ENCODE measurements at regions not wholly inside any gene's neighbourhood (a gene's known extent, or its start where the extent isn't known, plus 50 kb on each side); places are given as distances from the start of the nearest gene placed in this dataset.
A peak's percentile ranks its signal among the peaks of the same experiment; 100 is the strongest.
"Not testable (repeated sequence)": the region's sequence is repeated elsewhere in the genome, so short reads cannot be mapped to it uniquely, and the experiment has no call there.

DNA sequence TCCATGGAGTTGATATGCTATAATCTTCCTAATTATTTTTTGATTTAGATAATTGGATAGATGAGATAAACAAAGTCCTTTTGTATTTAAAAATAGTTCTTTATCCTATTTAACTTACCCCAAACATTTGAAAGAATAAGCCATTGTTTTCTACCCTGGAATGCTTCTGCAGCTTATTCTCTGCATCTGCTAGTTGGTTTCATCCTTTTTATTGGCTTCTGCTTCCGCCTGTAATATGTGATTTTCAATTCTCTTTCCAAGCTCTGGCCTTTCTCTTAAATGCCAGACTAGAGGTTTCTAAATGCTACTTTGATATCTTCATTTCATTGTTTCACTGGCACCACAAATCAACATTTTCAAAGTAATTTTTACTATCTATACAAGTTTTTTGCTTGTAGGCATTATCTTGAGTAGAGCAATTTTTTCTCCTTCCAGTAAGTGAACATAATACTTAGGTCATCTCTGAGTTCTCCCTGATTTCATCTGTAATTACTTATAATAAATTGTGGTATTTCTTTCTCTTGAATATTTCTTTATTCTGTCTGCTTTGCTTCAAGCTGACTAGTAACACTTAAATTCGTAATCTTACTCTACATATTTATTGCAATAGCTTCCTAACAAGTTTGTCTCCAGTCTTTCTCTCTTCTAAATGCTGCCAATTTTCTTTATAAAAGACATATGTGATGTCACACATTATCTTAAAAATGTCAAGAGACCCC is 958.4 kb downstream of the SLC6A15 start:
- H3K4me1 ChIP-seq (ENCODE audit: insufficient read depth) = no peaks in the 10 kb centered on the region
- 48% methylated on average over 2 of the region's 2 CpGs for WGBS
- no peak overlapping the region for H3K27ac ChIP-seq (ENCODE audit: low read depth)
- no peak overlapping the region for H3K4me3 ChIP-seq (ENCODE audit: low read depth, low read length)
- no peaks in the 10 kb centered on the region for H3K36me3 ChIP-seq (ENCODE audit: insufficient read depth)
- peak; percentile 26 for DNase-seq (ENCODE audit: extremely low spot score)

DNA sequence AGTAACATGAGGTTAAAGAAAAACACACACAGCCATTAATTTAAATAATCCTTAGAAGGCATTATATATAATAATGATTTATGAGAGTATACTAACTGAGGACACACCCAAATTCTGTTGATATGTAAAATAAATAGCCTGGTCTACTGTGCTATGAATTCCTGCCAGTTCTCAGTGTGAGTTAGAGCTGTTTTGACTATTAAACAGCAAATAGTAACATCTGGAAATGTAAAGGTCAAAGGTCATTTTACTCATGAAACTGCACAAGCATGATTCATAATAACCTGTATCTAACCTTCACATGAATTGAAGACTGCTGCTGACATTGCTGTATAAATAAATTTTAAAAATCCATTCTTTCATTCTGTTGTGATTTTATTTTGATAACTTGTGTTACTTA is 966.7 kb downstream of the SLC6A15 start:
- no peak for DNase-seq (ENCODE audit: extremely low spot score)
- no peaks in the 10 kb centered on the region for H3K4me1 ChIP-seq (ENCODE audit: insufficient read depth)
- H3K27ac ChIP-seq (ENCODE audit: low read depth) = no peak overlapping the region
- H3K4me3 ChIP-seq (ENCODE audit: low read depth, low read length) = no peak overlapping the region
- no peaks in the 10 kb centered on the region for H3K36me3 ChIP-seq (ENCODE audit: insufficient read depth)

DNA sequence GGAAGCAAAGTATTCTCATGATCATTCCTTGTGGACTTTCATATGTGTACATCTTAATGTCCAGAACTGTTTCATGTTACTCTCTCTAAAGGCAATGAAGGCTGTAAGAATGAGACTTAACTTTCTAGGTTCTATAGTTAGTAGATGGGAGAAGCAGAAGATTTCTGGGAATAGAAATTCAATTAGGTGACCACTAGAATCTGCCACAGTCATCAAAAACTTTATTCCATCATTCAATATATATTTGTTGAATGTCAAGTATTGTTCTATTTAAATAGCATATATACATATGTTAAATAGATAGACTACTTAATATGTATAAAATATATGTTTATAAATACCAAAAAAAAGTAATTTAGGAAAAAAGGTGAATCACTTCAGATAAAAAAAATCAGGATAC is 972.9 kb downstream of the SLC6A15 start:
- H3K36me3 ChIP-seq (ENCODE audit: insufficient read depth) = no peaks in the 10 kb centered on the region

DNA sequence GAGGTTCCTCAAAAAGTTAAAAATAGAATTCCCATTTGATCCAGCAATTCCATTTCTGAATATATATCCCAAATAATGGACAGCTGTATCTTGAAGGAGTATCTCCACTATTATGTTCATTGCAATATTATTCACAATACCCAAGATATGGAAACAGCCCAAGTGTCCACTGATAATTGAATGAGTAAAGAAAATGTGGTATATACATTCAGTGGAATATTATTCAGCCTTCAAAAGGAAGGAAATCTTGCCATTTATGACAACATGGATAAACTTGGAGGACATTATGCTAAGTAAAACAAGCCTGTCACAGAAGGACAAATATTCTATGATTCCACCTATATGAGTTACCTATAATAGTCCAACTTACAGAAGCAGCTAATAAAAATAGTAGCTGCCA is 979.0 kb downstream of the SLC6A15 start:
- DNase-seq (ENCODE audit: extremely low spot score) = no peak
- Histone ChIP-seq H3K27ac (ENCODE audit: low read depth) (no peak overlapping the region), H3K36me3 (ENCODE audit: insufficient read depth) (no peaks in the 10 kb centered on the region), H3K4me1 (ENCODE audit: insufficient read depth) (no peaks in the 10 kb centered on the region), H3K4me3 (ENCODE audit: low read depth, low read length) (no peak overlapping the region)

More for the DNA sequence above, 972.9 kb downstream of the SLC6A15 start:
- no peak for DNase-seq (ENCODE audit: extremely low spot score)
- Histone ChIP-seq H3K4me1 (ENCODE audit: insufficient read depth) (no peaks in the 10 kb centered on the region), H3K4me3 (ENCODE audit: low read depth, low read length) (no peak overlapping the region), H3K27ac (ENCODE audit: low read depth) (no peak overlapping the region)

DNA sequence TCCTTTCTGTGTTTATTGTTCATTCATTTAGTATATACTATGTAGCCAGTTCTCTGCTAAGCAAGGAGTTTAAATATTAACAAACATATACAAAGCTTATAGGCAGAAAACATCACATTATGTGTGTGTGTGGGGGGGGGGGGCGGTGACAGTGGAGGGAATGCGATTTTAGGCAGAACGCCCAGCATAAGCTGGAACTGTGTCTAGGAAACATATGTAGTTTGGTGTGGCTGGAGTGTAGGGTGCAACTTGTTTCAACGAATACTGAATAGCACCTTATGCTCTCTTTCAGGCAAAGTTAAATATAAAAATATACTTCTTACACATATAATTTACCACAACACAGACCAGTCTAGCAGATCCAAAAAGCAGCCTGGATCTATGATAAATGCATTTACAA is 980.6 kb downstream of the SLC6A15 start:
- Histone ChIP-seq H3K27ac (ENCODE audit: low read depth) (no peak overlapping the region), H3K36me3 (ENCODE audit: insufficient read depth) (no peaks in the 10 kb centered on the region), H3K4me1 (ENCODE audit: insufficient read depth) (no peaks in the 10 kb centered on the region), H3K4me3 (ENCODE audit: low read depth, low read length) (no peak overlapping the region)
- DNase-seq (ENCODE audit: extremely low spot score) = no peak
- 59% methylated on average over 4 of the region's 4 CpGs for WGBS

DNA sequence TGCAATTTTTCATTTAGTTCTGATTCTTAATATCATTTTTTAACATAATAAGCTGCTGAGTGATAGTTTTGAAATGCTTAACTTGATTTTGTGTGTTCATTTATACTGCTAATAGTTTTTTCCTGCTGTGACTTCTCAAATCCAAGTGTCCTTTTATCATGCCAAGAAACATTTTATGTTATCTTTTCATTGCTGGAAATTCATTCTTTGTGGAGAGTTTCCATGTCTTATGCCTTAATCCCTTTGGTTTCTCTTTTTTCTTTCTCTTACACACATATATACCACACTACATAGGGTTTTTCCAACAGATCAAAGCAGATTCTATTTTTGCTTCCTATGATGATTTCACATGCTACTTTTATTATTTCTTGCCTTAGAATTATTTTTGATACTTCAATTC is 981.1 kb downstream of the SLC6A15 start:
- Histone ChIP-seq H3K4me1 (ENCODE audit: insufficient read depth) (no peaks in the 10 kb centered on the region), H3K36me3 (ENCODE audit: insufficient read depth) (no peaks in the 10 kb centered on the region), H3K4me3 (ENCODE audit: low read depth, low read length) (no peak overlapping the region), H3K27ac (ENCODE audit: low read depth) (no peak overlapping the region)
- DNase-seq (ENCODE audit: extremely low spot score) = no peak

DNA sequence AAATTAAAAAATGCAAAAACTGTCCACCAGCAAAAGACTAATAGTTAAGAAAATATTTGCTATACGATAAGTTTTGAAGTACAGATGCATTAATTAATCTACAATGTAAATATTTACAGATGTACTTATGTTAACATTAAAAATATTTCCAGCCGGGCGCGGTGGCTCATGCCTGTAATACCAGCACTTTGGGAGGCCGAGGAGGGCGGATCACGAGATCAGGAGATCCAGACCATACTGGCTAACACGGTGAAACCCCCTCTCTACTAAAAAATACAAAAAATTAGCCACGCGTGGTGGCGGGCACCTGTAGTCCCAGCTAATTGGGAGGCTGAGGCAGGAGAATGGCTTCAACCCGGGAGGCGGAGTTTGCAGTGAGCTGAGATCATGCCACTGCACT is 982.8 kb downstream of the SLC6A15 start:
- 96% methylated on average over 13 of the region's 13 CpGs for WGBS
- H3K27ac ChIP-seq (ENCODE audit: low read depth); H3K36me3 ChIP-seq (ENCODE audit: insufficient read depth); H3K4me3 ChIP-seq (ENCODE audit: low read depth, low read length); H3K4me1 ChIP-seq (ENCODE audit: insufficient read depth); DNase-seq (ENCODE audit: extremely low spot score): not testable (repeated sequence)

DNA sequence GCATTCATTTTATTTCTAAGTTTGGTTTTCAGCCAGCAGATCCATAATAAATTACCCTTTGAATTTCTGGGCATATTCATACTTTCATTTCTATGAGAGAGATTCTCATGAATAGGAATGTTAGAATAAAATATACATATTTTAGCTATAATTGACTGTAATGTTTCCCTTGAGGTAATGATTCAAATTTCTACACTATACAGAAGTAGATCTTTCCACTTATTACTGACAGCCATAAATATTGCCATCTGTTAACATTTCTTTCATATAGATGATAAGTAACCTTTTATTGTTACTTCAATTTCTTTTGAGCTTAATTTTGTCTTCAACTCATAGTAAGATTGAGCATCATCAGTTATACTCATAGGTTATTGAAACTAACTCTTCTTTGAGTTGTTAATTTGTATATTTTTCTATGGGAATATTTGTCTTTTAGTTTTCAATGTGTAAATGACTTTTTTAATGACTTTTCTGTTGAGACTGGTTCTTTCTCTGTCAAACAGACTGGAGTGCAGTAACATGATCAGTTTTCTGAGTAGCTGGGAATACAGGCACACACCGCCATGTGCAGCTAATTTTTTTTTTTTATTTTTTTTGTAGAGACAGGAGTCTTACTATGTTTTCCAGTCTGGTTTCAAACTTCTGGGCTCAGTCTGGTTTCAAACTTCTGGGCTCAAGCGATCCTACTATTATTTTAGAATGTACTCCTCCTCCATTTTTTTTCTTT is 991.6 kb downstream of the SLC6A15 start:
- Histone ChIP-seq H3K4me1 (ENCODE audit: insufficient read depth) (no peaks in the 10 kb centered on the region), H3K4me3 (ENCODE audit: low read depth, low read length) (no peak overlapping the region), H3K27ac (ENCODE audit: low read depth) (no peak overlapping the region), H3K36me3 (ENCODE audit: insufficient read depth) (no peaks in the 10 kb centered on the region)
- WGBS = 95% methylated on average over 2 of the region's 2 CpGs
- DNase-seq (ENCODE audit: extremely low spot score) = no peak

DNA sequence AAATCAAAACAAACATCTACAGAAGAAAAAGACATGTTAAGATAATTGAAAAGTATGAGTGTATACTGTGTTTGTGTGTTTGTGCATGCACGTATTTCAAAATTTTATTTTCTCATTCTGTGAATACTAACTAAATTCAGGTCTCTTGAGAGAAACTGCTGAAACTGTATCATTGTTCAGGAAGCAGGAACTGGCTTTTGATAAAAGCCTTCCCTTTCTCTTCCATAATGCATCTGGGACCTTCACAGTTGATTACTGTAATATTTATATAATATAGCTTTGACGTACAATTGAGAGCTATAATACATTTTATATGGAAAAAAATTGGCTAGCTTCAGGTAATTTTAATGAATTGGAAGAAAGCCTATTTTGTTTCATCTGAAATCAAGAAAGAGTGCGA is 993.5 kb downstream of the SLC6A15 start:
- no peaks in the 10 kb centered on the region for H3K4me1 ChIP-seq (ENCODE audit: insufficient read depth)
- no peak overlapping the region for H3K27ac ChIP-seq (ENCODE audit: low read depth)
- H3K4me3 ChIP-seq (ENCODE audit: low read depth, low read length) = no peak overlapping the region
- no peak for DNase-seq (ENCODE audit: extremely low spot score)
- WGBS = 67% methylated on average over 3 of the region's 3 CpGs
- no peaks in the 10 kb centered on the region for H3K36me3 ChIP-seq (ENCODE audit: insufficient read depth)

DNA sequence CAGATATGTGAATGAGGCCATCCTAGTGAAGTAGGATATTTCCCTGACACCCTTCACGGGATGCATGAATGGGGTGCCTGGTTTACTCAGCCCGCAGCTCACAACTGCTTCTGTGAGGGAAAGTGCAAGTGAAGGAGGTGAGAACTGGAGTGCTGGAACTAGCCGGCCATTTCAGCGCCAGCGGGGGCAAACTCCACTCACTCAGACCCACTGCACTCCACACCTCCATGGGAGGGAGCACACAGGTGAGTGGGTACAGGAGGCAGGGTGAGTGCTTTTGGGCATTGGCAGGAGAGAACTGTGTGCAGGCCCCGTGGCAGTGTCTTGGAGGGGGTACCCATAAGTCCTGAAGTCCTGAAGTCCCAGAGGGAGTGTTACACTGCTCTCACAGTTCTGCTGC is 1008.4 kb downstream of the SLC6A15 start:
- Histone ChIP-seq H3K4me1 (ENCODE audit: insufficient read depth) (no peaks in the 10 kb centered on the region), H3K4me3 (ENCODE audit: low read depth, low read length) (no peak overlapping the region), H3K36me3 (ENCODE audit: insufficient read depth) (no peaks in the 10 kb centered on the region), H3K27ac (ENCODE audit: low read depth) (no peak overlapping the region)
- 78% methylated on average over 6 of the region's 6 CpGs for WGBS
- no peak for DNase-seq (ENCODE audit: extremely low spot score)

DNA sequence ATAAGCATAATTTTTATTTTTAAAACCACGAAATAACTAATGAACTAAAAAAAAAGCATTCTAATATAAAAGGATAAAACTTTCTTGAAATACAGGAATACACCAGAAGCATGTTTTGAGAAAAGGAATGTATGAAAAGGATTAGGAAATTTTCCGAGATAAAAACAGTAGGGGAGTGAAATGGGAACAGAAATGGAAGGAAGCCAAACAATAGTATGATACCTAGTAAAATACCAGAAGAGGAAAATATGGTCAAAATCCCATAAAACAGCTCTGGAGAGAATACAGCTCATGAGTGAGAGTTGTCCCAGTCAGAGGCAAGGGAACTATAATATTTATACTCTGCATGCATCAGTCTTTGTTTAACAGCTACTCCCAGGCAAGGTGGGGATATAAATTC is 1016.2 kb downstream of the SLC6A15 start:
- Histone ChIP-seq H3K4me1 (ENCODE audit: insufficient read depth) (no peaks in the 10 kb centered on the region), H3K27ac (ENCODE audit: low read depth) (no peak overlapping the region), H3K4me3 (ENCODE audit: low read depth, low read length) (no peak overlapping the region), H3K36me3 (ENCODE audit: insufficient read depth) (no peaks in the 10 kb centered on the region)
- whole genome bisulfite sequencing = 53% methylated on average over 2 of the region's 2 CpGs
- DNase-seq (ENCODE audit: extremely low spot score) = no peak

DNA sequence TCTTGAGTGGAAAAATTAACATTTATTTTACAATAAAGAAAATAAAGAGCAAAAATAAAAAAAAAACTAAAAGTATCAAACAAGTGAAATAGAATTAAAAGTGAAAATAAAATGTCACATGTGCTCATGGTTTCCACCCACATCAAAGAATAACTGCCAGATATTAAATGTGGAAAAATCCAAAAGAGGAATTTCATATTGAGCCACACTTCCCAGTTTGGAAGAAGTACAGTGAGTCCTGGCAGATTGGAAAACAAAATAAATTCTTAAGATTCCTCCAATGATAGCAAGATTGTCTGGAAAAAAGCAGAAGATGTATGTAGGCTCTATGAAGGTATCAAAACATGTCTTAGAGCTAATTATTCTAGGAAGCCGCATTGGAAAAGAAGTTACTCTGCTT is 1019.5 kb downstream of the SLC6A15 start:
- DNase-seq (ENCODE audit: extremely low spot score) = no peak
- Histone ChIP-seq H3K36me3 (ENCODE audit: insufficient read depth) (no peaks in the 10 kb centered on the region), H3K27ac (ENCODE audit: low read depth) (no peak overlapping the region), H3K4me1 (ENCODE audit: insufficient read depth) (no peaks in the 10 kb centered on the region), H3K4me3 (ENCODE audit: low read depth, low read length) (no peak overlapping the region)
- WGBS = 1% methylated on average over 1 of the region's 1 CpG

DNA sequence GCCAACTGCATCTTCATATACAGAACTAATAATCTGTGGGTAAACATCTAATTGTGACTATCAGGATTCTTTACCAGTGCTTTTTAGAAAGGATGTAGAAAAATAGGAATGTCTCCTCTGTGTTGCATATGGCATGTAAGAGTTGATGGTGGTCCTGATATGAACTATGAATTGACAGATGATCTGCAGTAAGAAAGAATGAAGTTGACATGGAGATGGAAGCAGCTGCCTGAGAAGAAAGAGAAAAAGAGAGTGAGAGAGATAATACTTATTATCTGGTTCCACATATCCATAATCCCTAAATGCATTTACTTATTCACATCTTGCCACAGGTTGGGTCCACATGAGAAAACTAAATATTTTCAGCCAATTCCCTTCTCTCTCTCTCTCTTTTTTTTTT is 1022.9 kb downstream of the SLC6A15 start:
- Histone ChIP-seq H3K36me3 (ENCODE audit: insufficient read depth) (no peaks in the 10 kb centered on the region), H3K27ac (ENCODE audit: low read depth) (no peak overlapping the region), H3K4me3 (ENCODE audit: low read depth, low read length) (no peak overlapping the region), H3K4me1 (ENCODE audit: insufficient read depth) (no peaks in the 10 kb centered on the region)
- no peak for DNase-seq (ENCODE audit: extremely low spot score)

DNA sequence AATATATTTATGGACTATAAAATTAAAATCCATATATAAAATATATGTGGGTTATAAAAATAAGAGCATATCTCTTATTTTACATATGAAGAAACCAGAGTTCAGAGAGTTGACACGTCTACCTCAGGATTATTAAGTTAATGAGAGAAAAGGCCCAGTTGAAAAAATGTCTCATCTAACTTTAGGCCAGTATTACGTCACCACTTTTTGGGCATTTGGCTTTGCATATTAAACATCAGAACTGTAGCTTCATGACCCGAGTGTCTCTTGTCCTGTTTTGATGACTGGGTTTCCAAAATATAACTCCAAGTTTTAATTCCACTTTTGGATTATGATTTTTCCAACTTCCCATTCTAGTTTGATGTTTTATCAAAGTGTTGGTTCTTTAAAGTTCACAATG is 1026.1 kb downstream of the SLC6A15 start:
- 87% methylated on average over 3 of the region's 3 CpGs for WGBS

More for the DNA sequence above, 1026.1 kb downstream of the SLC6A15 start:
- H3K4me1 ChIP-seq (ENCODE audit: insufficient read depth) = no peaks in the 10 kb centered on the region
- H3K4me3 ChIP-seq (ENCODE audit: low read depth, low read length) = no peak overlapping the region
- no peak overlapping the region for H3K27ac ChIP-seq (ENCODE audit: low read depth)
- DNase-seq (ENCODE audit: extremely low spot score) = no peak
- H3K36me3 ChIP-seq (ENCODE audit: insufficient read depth) = no peaks in the 10 kb centered on the region
